ENCODE measurements at regions not wholly inside any gene's neighbourhood (a gene's known extent, or its start where the extent isn't known, plus 50 kb on each side); places are given as distances from the start of the nearest gene placed in this dataset.

DNA sequence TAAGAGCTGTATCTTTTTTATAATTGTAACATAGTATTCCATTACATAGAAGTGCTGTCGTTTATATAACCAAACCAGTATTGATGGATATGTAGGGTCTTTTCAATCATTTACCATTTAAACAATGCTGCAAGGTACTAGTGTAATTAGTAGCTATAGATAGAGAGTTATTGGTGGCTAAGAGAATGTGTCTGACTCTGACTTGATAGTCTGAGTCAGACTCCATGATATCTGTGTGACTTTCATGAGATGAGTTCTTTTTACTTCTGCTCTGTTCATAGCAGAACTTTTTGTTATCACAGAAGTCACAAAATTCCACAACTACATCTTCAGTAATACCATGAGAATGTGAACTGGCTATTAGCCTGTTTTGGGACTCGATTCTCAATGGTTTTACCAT is 150.6 kb downstream of the FHIP1A start:
- TF ChIP-seq, protein P1, sequence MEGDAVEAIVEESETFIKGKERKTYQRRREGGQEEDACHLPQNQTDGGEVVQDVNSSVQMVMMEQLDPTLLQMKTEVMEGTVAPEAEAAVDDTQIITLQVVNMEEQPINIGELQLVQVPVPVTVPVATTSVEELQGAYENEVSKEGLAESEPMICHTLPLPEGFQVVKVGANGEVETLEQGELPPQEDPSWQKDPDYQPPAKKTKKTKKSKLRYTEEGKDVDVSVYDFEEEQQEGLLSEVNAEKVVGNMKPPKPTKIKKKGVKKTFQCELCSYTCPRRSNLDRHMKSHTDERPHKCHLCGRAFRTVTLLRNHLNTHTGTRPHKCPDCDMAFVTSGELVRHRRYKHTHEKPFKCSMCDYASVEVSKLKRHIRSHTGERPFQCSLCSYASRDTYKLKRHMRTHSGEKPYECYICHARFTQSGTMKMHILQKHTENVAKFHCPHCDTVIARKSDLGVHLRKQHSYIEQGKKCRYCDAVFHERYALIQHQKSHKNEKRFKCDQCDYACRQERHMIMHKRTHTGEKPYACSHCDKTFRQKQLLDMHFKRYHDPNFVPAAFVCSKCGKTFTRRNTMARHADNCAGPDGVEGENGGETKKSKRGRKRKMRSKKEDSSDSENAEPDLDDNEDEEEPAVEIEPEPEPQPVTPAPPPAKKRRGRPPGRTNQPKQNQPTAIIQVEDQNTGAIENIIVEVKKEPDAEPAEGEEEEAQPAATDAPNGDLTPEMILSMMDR (IDR thresholded peaks at IDR 0.05): no peak
- no peak for TF ChIP-seq POLR2A (IDR thresholded peaks at IDR 0.05)
